Stimulated activated CD4-positive, alpha-beta T cell treated with anti-CD3 and anti-CD28 coated beads, TNF-alpha, amount 100 ng/mL, for 1 hour (primary cell): ENCODE measurements at regions not wholly inside any gene's neighbourhood (a gene's known extent, or its start where the extent isn't known, plus 50 kb on each side); places are given as distances from the start of the nearest gene placed in this dataset.

Experiments used
- DNase-seq, 3 donors: peaks; one replicate each; pipeline ENCODE4 v3.0.0-alpha.2; 2020; ENCODE audit warnings: low read depth in 3 of 3, low spot score in 1 of 3

GRCh38 chr9:71590362-71590761 is 178.0 kb downstream of the CEMIP2 start:
- DNase-seq = no peak

GRCh38 chr9:71589612-71590011 is 178.7 kb downstream of the CEMIP2 start:
- DNase-seq = no peak

- DNase-seq = no peak
These were observed 180.5 kb downstream of the CEMIP2 start for GRCh38 chr9:71587576-71588362.

GRCh38 chr9:71583792-71584191 is 184.5 kb downstream of the CEMIP2 start:
- DNase-seq = no peak

GRCh38 chr9:71582347-71582746 is 186.0 kb downstream of the CEMIP2 start:
- DNase-seq = no peak

GRCh38 chr9:71581101-71581500 is 187.2 kb downstream of the CEMIP2 start:
- DNase-seq = no peak

- no peak for DNase-seq
These were observed 197.1 kb downstream of the CEMIP2 start for GRCh38 chr9:71571186-71571585.

- DNase-seq = no peak
These were observed 200.4 kb downstream of the CEMIP2 start for GRCh38 chr9:71567890-71568289.

- DNase-seq = no peak
These were observed 206.2 kb downstream of the CEMIP2 start for GRCh38 chr9:71562140-71562539.

- no peak for DNase-seq
These were observed 211.0 kb downstream of the CEMIP2 start for GRCh38 chr9:71557310-71557709.

- DNase-seq = no peak
These were observed 215.8 kb downstream of the CEMIP2 start for GRCh38 chr9:71552480-71552879.

GRCh38 chr9:71549023-71549422 is 219.3 kb downstream of the CEMIP2 start:
- DNase-seq = no peak

- no peak for DNase-seq
These were observed 223.8 kb downstream of the CEMIP2 start for GRCh38 chr9:71544464-71544863.

GRCh38 chr9:71541436-71541835 is 226.9 kb downstream of the CEMIP2 start:
- DNase-seq = no peak

- DNase-seq = no peak
These were observed 243.2 kb downstream of the CEMIP2 start for GRCh38 chr9:71524996-71525580.

GRCh38 chr9:71524516-71524915 is 243.8 kb downstream of the CEMIP2 start:
- DNase-seq = no peak

- DNase-seq = no peak
These were observed 247.2 kb downstream of the CEMIP2 start for GRCh38 chr9:71521132-71521531.

- no peak for DNase-seq
These were observed 249.1 kb downstream of the CEMIP2 start for GRCh38 chr9:71519098-71519696.

- no peak for DNase-seq
These were observed 250.1 kb downstream of the CEMIP2 start for GRCh38 chr9:71518045-71518827.

- DNase-seq = no peak
These were observed 252.7 kb downstream of the CEMIP2 start for GRCh38 chr9:71515626-71516025.

GRCh38 chr9:71515107-71515506 is 253.2 kb downstream of the CEMIP2 start:
- DNase-seq = no peak
